GM23248 (cell line): ENCODE measurements at regions not wholly inside any gene's neighbourhood (a gene's known extent, or its start where the extent isn't known, plus 50 kb on each side); places are given as distances from the start of the nearest gene placed in this dataset.
"Not testable (repeated sequence)": the region's sequence is repeated elsewhere in the genome, so short reads cannot be mapped to it uniquely, and the experiment has no call there.

Source experiments
- DNase-seq: peaks from one replicate; pipeline ENCODE4 v3.0.0-alpha.2; 2015
- H2AFZ ChIP-seq: fragments of 200-600 bp; sonication (generic); 2 replicates; pipeline ENCODE4 v1.6.1; 2016; ENCODE audit warnings: antibody characterized with exemption
- H3F3A ChIP-seq: fragments of 200-600 bp; sonication (generic); 2 replicates; pipeline ENCODE4 v1.6.1; 2016; ENCODE audit warnings: mild to moderate bottlenecking, antibody characterized with exemption, mixed run types; ENCODE audit not compliant: insufficient read depth
- H3K27ac ChIP-seq: fragments of 200-600 bp; sonication (generic); 2 replicates; pipeline ENCODE4 v1.5.1; 2016; ENCODE audit warnings: mild to moderate bottlenecking
- H3K27me3 ChIP-seq: fragments of 200-600 bp; sonication (generic); replicated peaks from 2 replicates; pipeline ENCODE4 v1.6.1; 2016; ENCODE audit warnings: mild to moderate bottlenecking; ENCODE audit not compliant: insufficient read depth
- H3K36me3 ChIP-seq: fragments of 200-600 bp; sonication (generic); 2 replicates; pipeline ENCODE4 v1.6.1; 2016; ENCODE audit warnings: low read depth, mild to moderate bottlenecking
- H3K4me1 ChIP-seq: fragments of 200-600 bp; sonication (generic); 2 replicates; pipeline ENCODE4 v1.6.1; 2016; ENCODE audit warnings: mild to moderate bottlenecking; ENCODE audit not compliant: insufficient read depth
- H3K4me2 ChIP-seq: fragments of 200-600 bp; sonication (generic); one replicate; pipeline ENCODE4 v1.6.1; 2016; ENCODE audit warnings: mild to moderate bottlenecking; ENCODE audit not compliant: unreplicated experiment
- H3K4me3 ChIP-seq: fragments of 200-600 bp; sonication (generic); 2 replicates; pipeline ENCODE4 v1.5.1; 2016; ENCODE audit warnings: mild to moderate bottlenecking
- H3K79me2 ChIP-seq: fragments of 200-600 bp; sonication (generic); 2 replicates; pipeline ENCODE4 v1.6.1; 2016; ENCODE audit warnings: mild to moderate bottlenecking; ENCODE audit not compliant: insufficient read depth
- H3K9ac ChIP-seq: fragments of 200-600 bp; sonication (generic); 2 replicates; pipeline ENCODE4 v1.6.1; 2016; ENCODE audit warnings: mild to moderate bottlenecking
- H3K9me2 ChIP-seq: fragments of 200-600 bp; sonication (generic); 2 replicates; pipeline ENCODE4 v1.6.1; 2016; ENCODE audit warnings: mixed run types, mild to moderate bottlenecking, moderate library complexity; ENCODE audit not compliant: insufficient read depth
- H3K9me3 ChIP-seq: fragments of 200-600 bp; sonication (generic); one replicate; pipeline ENCODE4 v1.6.1; 2017; ENCODE audit warnings: low read depth
- H4K20me1 ChIP-seq: fragments of 200-600 bp; sonication (generic); 2 replicates; pipeline ENCODE4 v1.6.0; 2016; ENCODE audit not compliant: insufficient read depth
- EZH2 ChIP-seq: fragments of 200-600 bp; sonication (generic); IDR thresholded peaks from 2 replicates; pipeline ENCODE4 v1.6.1; 2018; ENCODE audit warnings: antibody characterized with exemption, mild to moderate bottlenecking; ENCODE audit not compliant: insufficient read depth, poor library complexity, severe bottlenecking
- EZH2phosphoT487 ChIP-seq: fragments of 200-600 bp; sonication (generic); IDR thresholded peaks from 2 replicates; pipeline ENCODE4 v1.6.1; 2018; ENCODE audit warnings: antibody characterized with exemption, moderate library complexity, mild to moderate bottlenecking, low read depth; ENCODE audit not compliant: insufficient read depth
- WGBS, 2 experiments: methylation state at CpG; one replicate each; pipeline ENCODE4 v1.1.6; 2015 to 2017; ENCODE audit warnings: low lambda C conversion rate in 2 of 2, low coverage in 1 of 2; ENCODE audit errors: missing lambda C conversion rate in 2 of 2; 5-methylcytosine and 5-hydroxymethylcytosine counted together
- in situ Hi-C: fragments of 300-500 bp; cut with MboI; formaldehyde crosslinking; loops from 2 replicates; pipeline ENCODE4 v1.15.0; 2020

DNA sequence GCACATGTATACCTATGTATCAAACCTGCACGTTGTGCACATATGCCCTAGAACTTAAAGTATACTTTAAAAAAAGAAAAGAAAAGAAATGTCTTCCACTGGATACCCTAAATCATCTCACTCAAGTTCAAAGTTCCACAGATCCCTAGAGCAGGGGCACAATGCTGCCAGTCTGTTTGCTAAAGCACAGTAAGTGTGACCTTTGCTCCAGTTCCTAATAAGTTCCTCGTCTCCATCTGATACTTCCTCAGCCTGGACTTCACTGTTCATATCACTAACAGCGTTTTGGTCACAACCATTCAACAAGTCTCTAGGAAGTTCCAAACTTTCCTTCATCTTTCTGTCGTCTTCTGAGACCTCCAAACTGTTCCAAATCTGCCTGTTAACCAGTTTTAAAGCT lies 118.3 kb downstream of the BMP4 start:
- Histone ChIP-seq H3F3A (no peaks in the 10 kb centered on the region), H3K9me2 (no peaks in the 10 kb centered on the region), H3K4me1 (no peaks in the 10 kb centered on the region), H3K4me3 (no peak overlapping the region), H4K20me1 (no peaks in the 10 kb centered on the region), H3K9ac (no peak overlapping the region), H3K4me2 (no peak overlapping the region), H3K9me3 (no peaks in the 10 kb centered on the region), H3K36me3 (no peaks in the 10 kb centered on the region), H3K27me3 (no peaks in the 10 kb centered on the region), H2AFZ (no peak overlapping the region), H3K27ac (no peak overlapping the region), H3K79me2 (no peaks in the 10 kb centered on the region)
- in situ Hi-C loops, result no loop called here
- DNase-seq, result no peak
- 41 to 44% methylated on average over 4 of the region's 4 CpGs for WGBS, 2 experiments
- no peak for TF ChIP-seq EZH2
- no peak for TF ChIP-seq EZH2phosphoT487

DNA sequence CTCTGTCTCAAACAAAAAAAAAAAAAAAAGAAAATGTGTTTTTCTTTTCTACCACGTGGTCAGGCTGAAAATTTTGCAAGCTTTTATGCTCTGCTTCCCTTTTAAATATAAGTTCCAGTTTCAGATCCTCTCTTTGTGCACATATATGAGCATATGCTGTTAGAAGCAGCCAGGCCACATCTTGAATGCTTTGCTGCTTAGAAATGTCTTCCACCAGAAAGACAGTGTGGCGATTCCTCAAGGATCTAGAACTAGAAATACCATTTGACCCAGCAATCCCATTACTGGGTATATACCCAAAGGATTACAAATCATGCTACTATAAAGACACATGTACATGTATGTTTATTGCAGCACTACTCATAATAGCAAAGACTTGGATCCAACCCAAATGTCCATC lies 119.0 kb downstream of the BMP4 start:
- in situ Hi-C loops, H3K9me2 ChIP-seq: not testable (repeated sequence)
- 35 to 42% methylated on average over 2 of the region's 2 CpGs for WGBS, 2 experiments

DNA sequence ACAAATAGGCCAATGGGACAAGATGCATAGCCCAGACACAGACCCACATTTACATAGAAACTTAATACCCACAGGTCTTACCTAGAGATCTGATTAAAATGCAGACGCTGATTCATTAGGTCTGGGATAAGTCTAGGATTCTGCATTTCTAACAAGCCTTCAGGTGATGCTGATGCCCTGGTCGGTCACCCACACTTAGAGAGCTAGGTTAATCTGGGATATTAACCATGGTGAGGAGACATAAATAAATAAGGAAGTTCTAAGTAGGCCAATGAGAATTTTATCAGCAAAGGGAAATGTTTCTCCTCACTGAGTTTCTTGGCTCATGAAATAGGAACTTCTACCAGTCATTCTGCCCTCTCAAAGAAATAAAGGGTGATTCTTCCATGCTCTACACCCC lies 120.1 kb downstream of the BMP4 start:
- H3K27me3 ChIP-seq, result no peaks in the 10 kb centered on the region
- H3K4me1 ChIP-seq, result no peaks in the 10 kb centered on the region
- H3K4me3 ChIP-seq, result no peak overlapping the region
- in situ Hi-C loops, result no loop called here
- no peaks in the 10 kb centered on the region for H3K36me3 ChIP-seq
- no peak overlapping the region for H3K4me2 ChIP-seq
- no peaks in the 10 kb centered on the region for H3K9me2 ChIP-seq
- no peaks in the 10 kb centered on the region for H3F3A ChIP-seq
- H4K20me1 ChIP-seq, result no peaks in the 10 kb centered on the region
- H3K27ac ChIP-seq, result no peak overlapping the region
- H3K9ac ChIP-seq, result no peak overlapping the region
- H2AFZ ChIP-seq, result no peak overlapping the region
- no peak for DNase-seq
- H3K9me3 ChIP-seq, result no peaks in the 10 kb centered on the region
- WGBS, 2 experiments, result 37 to 53% methylated on average over 2 of the region's 2 CpGs
- TF ChIP-seq EZH2phosphoT487 (no peak), EZH2 (no peak)
- no peaks in the 10 kb centered on the region for H3K79me2 ChIP-seq

More for the DNA sequence above, 119.0 kb downstream of the BMP4 start:
- not testable (repeated sequence) for H3K4me1 ChIP-seq, H2AFZ ChIP-seq, H3F3A ChIP-seq, H3K36me3 ChIP-seq, H3K4me2 ChIP-seq, DNase-seq, H3K27ac ChIP-seq, H3K9ac ChIP-seq, H3K4me3 ChIP-seq, H3K79me2 ChIP-seq, H3K27me3 ChIP-seq, H4K20me1 ChIP-seq, H3K9me3 ChIP-seq

DNA sequence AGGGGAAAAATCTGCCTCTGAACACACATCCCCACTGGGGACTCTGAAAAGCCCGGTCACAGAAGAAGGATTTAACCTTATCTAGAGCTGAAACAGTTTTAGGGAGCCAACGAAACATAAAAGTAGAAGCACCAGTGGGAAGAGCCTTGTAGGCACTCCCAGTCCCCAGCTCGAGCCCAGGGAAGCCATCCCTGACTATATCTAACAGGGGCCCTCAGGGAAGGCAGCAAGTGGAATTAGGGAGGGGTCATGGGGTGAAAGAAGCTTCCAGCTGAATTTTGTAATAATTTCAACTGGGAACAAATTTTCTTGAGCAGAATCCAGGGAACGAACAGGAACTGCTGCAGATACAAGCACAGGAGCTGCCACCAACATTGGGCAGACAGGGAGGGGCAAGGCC lies 127.8 kb downstream of the BMP4 start:
- Histone ChIP-seq H3K36me3 (no peaks in the 10 kb centered on the region), H3K79me2 (no peaks in the 10 kb centered on the region), H3K9ac (no peak overlapping the region), H3K9me3 (no peaks in the 10 kb centered on the region), H3K27ac (no peak overlapping the region), H3F3A (no peaks in the 10 kb centered on the region), H3K4me3 (no peak overlapping the region), H3K4me1 (no peaks in the 10 kb centered on the region), H4K20me1 (no peaks in the 10 kb centered on the region), H2AFZ (no peak overlapping the region), H3K4me2 (no peak overlapping the region), H3K27me3 (no peaks in the 10 kb centered on the region), H3K9me2 (no peaks in the 10 kb centered on the region)
- no peak for TF ChIP-seq EZH2
- TF ChIP-seq EZH2phosphoT487, result no peak
- WGBS, 2 experiments, result 20 to 37% methylated on average over 4 of the region's 4 CpGs
- DNase-seq, result no peak
- in situ Hi-C loops, result no loop called here

DNA sequence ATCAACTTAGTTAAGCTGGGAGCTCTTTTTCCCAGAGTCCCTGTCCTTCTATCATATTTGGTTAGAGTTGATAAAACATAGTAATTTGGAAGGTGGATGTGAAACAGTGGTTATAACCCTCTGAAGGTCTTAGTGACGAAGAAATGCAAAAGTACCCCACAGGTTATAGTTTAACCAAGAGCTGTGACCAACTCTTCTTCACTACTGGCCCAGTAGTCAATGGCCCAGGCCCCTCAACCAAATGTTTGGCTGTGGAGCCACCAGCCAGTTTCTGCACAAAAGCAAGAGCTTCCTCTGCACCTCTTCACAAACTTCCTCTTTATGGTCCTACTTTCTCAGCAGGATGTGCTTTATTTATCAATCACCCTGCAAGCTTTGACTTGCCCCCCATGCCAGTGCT lies 132.6 kb downstream of the BMP4 start:
- Histone ChIP-seq H3K9ac (no peak overlapping the region), H2AFZ (no peak overlapping the region), H3K4me3 (no peak overlapping the region), H3K4me1 (no peaks in the 10 kb centered on the region), H3K27me3 (no peaks in the 10 kb centered on the region), H4K20me1 (no peaks in the 10 kb centered on the region), H3K36me3 (no peaks in the 10 kb centered on the region), H3K27ac (no peak overlapping the region), H3K79me2 (no peaks in the 10 kb centered on the region), H3F3A (no peaks in the 10 kb centered on the region), H3K9me3 (no peaks in the 10 kb centered on the region), H3K4me2 (no peak overlapping the region), H3K9me2 (no peaks in the 10 kb centered on the region)
- TF ChIP-seq EZH2, result no peak
- WGBS, 2 experiments, result 21 to 24% methylated on average over 1 of the region's 1 CpG
- DNase-seq, result no peak
- in situ Hi-C loops, result no loop called here
